NCI-H1930 (cell line): ENCODE measurements at regions not wholly inside any gene's neighbourhood (a gene's known extent, or its start where the extent isn't known, plus 50 kb on each side); places are given as distances from the start of the nearest gene placed in this dataset.

Source experiments
- DNase-seq, 2 experiments: peaks; one replicate each; lab custom pipeline; 2025; lab: John Stamatoyannopoulos, UW

GRCh38 chr2:163541943-163542342 lies 193.9 kb downstream of the FIGN start:
- DNase-seq = no peak

GRCh38 chr2:163541495-163541894 lies 194.3 kb downstream of the FIGN start:
- DNase-seq = no peak

GRCh38 chr2:163528640-163529217 lies 207.1 kb downstream of the FIGN start:
- no peak for DNase-seq

- no peak for DNase-seq
Measured at GRCh38 chr2:163527381-163527780, 208.4 kb downstream of the FIGN start.

GRCh38 chr2:163518762-163519161 lies 217.0 kb downstream of the FIGN start:
- no peak for DNase-seq

- DNase-seq = no peak
Measured at GRCh38 chr2:163515836-163516235, 220.0 kb downstream of the FIGN start.

GRCh38 chr2:163505281-163505680 lies 230.5 kb downstream of the FIGN start:
- DNase-seq = no peak

- DNase-seq = no peak
Measured at GRCh38 chr2:163493359-163494298, 242.2 kb downstream of the FIGN start.

- DNase-seq = no peak
Measured at GRCh38 chr2:163491850-163492249, 244.0 kb downstream of the FIGN start.

- no peak for DNase-seq
Measured at GRCh38 chr2:163490281-163490680, 245.5 kb downstream of the FIGN start.

GRCh38 chr2:163481515-163481914 lies 254.3 kb downstream of the FIGN start:
- no peak for DNase-seq

- no peak for DNase-seq
Measured at GRCh38 chr2:163479599-163479998, 256.2 kb downstream of the FIGN start.

GRCh38 chr2:163475815-163476214 lies 260.0 kb downstream of the FIGN start:
- no peak for DNase-seq

- DNase-seq = no peak
Measured at GRCh38 chr2:163474889-163475288, 260.9 kb downstream of the FIGN start.

- DNase-seq = no peak
Measured at GRCh38 chr2:163474319-163474744, 261.5 kb downstream of the FIGN start.

GRCh38 chr2:163471947-163472346 lies 263.9 kb downstream of the FIGN start:
- DNase-seq = no peak

GRCh38 chr2:163469561-163469962 lies 266.2 kb downstream of the FIGN start:
- DNase-seq = no peak

GRCh38 chr2:163467251-163467630 lies 268.6 kb downstream of the FIGN start:
- DNase-seq = no peak

GRCh38 chr2:163466331-163467250 lies 269.2 kb downstream of the FIGN start:
- no peak for DNase-seq

GRCh38 chr2:163465440-163465839 lies 270.4 kb downstream of the FIGN start:
- peak in 1 of 2 experiments; percentile 29 for DNase-seq

GRCh38 chr2:163463411-163463810 lies 272.4 kb downstream of the FIGN start:
- no peak for DNase-seq

GRCh38 chr2:163462993-163463392 lies 272.8 kb downstream of the FIGN start:
- DNase-seq = no peak
